ENCODE measurements at regions not wholly inside any gene's neighbourhood (a gene's known extent, or its start where the extent isn't known, plus 50 kb on each side); places are given as distances from the start of the nearest gene placed in this dataset.

DNA sequence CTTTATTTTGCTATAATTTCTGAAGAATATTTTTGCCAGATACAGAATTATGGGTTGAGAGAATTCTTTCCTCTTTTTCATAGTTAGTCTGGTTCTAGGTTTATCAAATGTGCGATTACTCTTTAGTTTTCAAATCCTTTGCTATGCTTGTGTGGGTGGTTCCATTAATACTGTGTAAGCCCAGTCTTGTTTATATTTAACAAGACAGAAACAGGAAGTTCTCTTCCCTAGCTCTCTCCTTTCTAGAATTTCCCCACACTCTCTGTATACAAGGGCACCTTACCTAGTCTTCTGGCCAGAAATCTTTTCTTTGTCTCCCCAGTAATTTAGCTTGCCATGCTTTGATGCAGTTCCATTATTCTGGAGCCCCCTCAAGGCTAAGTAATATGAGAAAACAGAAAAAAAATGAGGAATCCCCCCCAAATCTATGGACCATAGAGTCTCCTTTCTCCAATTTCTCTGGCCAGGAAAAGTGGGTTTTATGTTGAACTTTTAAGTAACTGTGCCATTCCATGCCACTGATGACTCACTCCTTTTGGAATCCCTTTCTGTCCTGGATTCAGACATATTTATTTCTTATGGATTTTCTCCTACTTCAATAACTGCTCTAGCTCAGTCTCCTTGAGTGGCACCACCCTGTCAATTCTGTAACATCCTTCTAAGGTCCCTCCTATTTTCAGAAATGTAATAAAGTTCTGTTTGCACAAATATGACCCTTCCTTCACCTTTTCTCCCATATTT lies 1714.1 kb downstream of the EFNA5 start:
- H3K9ac ChIP-seq (ENCODE audit: low read depth, low read length): no peak overlapping the region
- H3K9me3 ChIP-seq (ENCODE audit: insufficient read depth, low read depth, low read length): no peaks in the 10 kb centered on the region
- no CpG with 5 or more reads among the region's 1 CpG for WGBS
- H3K4me1 ChIP-seq (ENCODE audit: insufficient read depth, low read length): no peaks in the 10 kb centered on the region
- H3K4me3 ChIP-seq (ENCODE audit: low read length): no peak overlapping the region
- no peaks in the 10 kb centered on the region for H3K27me3 ChIP-seq (ENCODE audit: insufficient read depth, low read length)
- H3K36me3 ChIP-seq (ENCODE audit: insufficient read depth, low read length): no peaks in the 10 kb centered on the region
- H3K27ac ChIP-seq (ENCODE audit: low read depth, low read length): no peak overlapping the region

GRCh38 chr5:105954341-105954740 lies 1716.4 kb downstream of the EFNA5 start:
- no peaks in the 10 kb centered on the region for H3K4me1 ChIP-seq (ENCODE audit: insufficient read depth, low read length)
- H3K4me3 ChIP-seq (ENCODE audit: low read length): no peak overlapping the region
- H3K27me3 ChIP-seq (ENCODE audit: insufficient read depth, low read length): no peaks in the 10 kb centered on the region
- no peak overlapping the region for H3K9ac ChIP-seq (ENCODE audit: low read depth, low read length)
- no peak overlapping the region for H3K27ac ChIP-seq (ENCODE audit: low read depth, low read length)
- no peaks in the 10 kb centered on the region for H3K36me3 ChIP-seq (ENCODE audit: insufficient read depth, low read length)
- 100% methylated on average over 2 of the region's 3 CpGs for WGBS
- H3K9me3 ChIP-seq (ENCODE audit: insufficient read depth, low read depth, low read length): no peaks in the 10 kb centered on the region

DNA sequence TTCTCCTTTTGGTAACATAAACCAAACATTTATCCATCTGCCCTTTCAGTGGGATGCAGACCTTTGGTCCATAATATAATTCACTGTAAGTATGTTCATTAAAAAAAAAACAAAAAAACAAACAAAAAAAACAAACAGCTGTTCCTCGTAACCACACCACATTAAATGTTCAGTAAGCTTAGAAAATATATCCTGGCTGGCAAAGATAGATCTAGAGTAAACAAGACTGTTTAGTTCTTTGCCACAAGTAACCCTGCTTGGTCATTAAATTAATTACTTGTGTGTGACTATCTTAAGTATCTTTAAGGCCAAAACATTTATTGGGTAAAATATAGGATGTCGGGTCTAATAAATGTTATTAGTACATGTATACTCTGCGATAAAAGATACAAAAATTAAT lies 1717.1 kb downstream of the EFNA5 start:
- H3K27me3 ChIP-seq (ENCODE audit: insufficient read depth, low read length): no peaks in the 10 kb centered on the region
- no peak overlapping the region for H3K4me3 ChIP-seq (ENCODE audit: low read length)
- H3K9ac ChIP-seq (ENCODE audit: low read depth, low read length): no peak overlapping the region
- H3K36me3 ChIP-seq (ENCODE audit: insufficient read depth, low read length): no peaks in the 10 kb centered on the region
- 100% methylated on average over 1 of the region's 3 CpGs for WGBS
- no peaks in the 10 kb centered on the region for H3K4me1 ChIP-seq (ENCODE audit: insufficient read depth, low read length)
- H3K9me3 ChIP-seq (ENCODE audit: insufficient read depth, low read depth, low read length): no peaks in the 10 kb centered on the region
- no peak overlapping the region for H3K27ac ChIP-seq (ENCODE audit: low read depth, low read length)

DNA sequence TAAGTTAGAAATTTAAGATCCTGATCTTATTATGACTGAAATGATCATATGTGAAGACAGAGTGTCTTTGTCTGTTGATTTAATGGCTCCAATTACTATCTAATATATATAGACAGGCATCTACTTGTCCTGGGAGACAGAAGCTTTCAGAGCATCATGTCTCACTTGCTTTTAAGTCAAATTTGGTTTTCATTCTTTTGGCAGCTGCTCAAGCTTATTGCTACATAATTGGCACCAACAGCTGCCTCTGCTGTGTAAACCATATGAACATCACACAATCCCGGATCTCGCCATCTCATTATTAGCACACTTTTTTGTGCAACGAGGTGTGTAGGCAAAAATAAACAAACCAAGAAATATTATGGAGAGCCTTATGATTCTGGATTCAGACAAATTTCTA lies 1717.9 kb downstream of the EFNA5 start:
- Histone ChIP-seq H3K27ac (ENCODE audit: low read depth, low read length) (no peak overlapping the region), H3K36me3 (ENCODE audit: insufficient read depth, low read length) (no peaks in the 10 kb centered on the region), H3K9me3 (ENCODE audit: insufficient read depth, low read depth, low read length) (no peaks in the 10 kb centered on the region), H3K27me3 (ENCODE audit: insufficient read depth, low read length) (no peaks in the 10 kb centered on the region), H3K4me1 (ENCODE audit: insufficient read depth, low read length) (no peaks in the 10 kb centered on the region), H3K4me3 (ENCODE audit: low read length) (no peak overlapping the region), H3K9ac (ENCODE audit: low read depth, low read length) (no peak overlapping the region)
- 97% methylated on average over 3 of the region's 3 CpGs for WGBS

DNA sequence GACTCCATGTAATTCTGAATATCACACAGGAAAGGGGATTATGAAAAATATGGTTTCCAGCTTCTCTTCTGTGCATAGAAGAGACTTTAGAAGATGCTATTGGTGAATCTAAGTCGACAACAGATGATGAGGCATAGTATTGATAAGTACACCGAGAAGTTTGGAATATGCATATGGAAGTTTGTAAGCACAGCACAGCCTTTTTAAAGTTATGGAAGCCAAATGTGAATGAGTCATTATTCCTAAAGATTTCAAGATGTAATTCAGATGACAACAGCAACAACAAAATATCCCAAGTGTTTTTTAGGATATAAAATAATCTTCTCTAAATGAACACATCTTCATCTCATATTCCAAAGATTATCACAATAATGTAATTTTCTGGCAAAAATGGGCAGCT lies 1723.3 kb downstream of the EFNA5 start:
- Histone ChIP-seq H3K36me3 (ENCODE audit: insufficient read depth, low read length) (no peaks in the 10 kb centered on the region), H3K9me3 (ENCODE audit: insufficient read depth, low read depth, low read length) (no peaks in the 10 kb centered on the region), H3K9ac (ENCODE audit: low read depth, low read length) (no peak overlapping the region), H3K4me3 (ENCODE audit: low read length) (no peak overlapping the region), H3K27me3 (ENCODE audit: insufficient read depth, low read length) (no peaks in the 10 kb centered on the region), H3K4me1 (ENCODE audit: insufficient read depth, low read length) (no peaks in the 10 kb centered on the region), H3K27ac (ENCODE audit: low read depth, low read length) (no peak overlapping the region)
- WGBS: 95% methylated on average over 2 of the region's 2 CpGs

DNA sequence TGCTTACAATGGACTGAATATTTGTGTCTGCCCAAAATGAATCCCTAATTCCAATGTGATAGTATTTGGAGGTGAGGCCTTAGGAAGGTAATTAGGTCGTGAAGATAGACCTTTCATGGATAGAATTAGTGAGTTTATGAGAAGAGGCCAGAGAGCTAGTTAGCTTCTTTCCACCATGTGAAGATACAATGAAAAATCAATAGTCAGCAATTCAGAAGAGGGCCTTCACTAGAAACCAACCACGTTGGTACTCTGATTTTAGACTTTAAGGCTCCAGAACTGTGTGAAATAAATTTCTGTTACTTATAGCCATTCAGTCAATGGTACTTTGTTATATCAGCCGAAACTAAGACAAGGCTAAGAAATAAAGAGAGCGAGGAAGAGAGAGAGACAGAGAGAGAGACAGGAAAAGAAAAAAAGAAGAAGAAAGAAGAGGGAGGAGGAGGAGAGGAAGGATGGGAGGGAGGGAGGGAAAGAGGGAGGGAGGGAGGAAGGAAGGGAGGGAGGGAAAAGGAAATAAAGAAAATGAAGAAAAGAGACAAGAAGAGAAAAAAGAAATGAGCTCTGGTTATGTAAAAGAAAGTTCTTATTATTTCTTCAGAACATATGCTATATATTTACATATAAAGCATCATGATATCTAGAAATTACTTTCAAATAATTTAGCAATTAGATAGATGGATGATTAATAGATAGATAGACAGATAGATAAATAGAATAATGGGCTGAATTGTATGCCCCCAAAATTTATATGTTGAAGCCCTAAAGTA lies 1725.3 kb downstream of the EFNA5 start:
- Histone ChIP-seq H3K27ac (ENCODE audit: low read depth, low read length) (no peak overlapping the region), H3K36me3 (ENCODE audit: insufficient read depth, low read length) (no peaks in the 10 kb centered on the region), H3K27me3 (ENCODE audit: insufficient read depth, low read length) (no peaks in the 10 kb centered on the region), H3K9me3 (ENCODE audit: insufficient read depth, low read depth, low read length) (no peaks in the 10 kb centered on the region), H3K9ac (ENCODE audit: low read depth, low read length) (no peak overlapping the region), H3K4me1 (ENCODE audit: insufficient read depth, low read length) (peaks cover 8% of the 10 kb centered on the region), H3K4me3 (ENCODE audit: low read length) (no peak overlapping the region)
- 98% methylated on average over 4 of the region's 4 CpGs for WGBS

DNA sequence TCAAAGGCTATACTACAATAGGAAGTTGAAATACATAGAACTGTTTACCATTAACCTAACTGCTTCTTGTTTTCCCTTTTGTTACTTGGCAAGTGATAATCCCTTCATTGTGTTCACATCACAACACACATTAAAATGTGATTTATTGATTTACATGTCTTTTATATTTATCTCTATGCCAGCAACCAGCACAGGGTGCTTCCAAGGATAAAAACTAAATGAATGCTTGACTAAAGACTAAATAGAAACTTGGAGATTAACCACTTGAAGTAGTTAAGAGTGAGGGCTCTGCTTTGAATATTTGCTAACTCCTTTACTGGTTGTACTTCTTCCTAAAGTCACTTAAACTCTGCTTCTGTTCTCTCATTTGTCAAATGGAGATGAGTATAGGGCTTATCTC lies 1730.6 kb downstream of the EFNA5 start:
- no peaks in the 10 kb centered on the region for H3K27me3 ChIP-seq (ENCODE audit: insufficient read depth, low read length)

GRCh38 chr5:105934171-105934570 lies 1736.6 kb downstream of the EFNA5 start:
- peaks cover 9% of the 10 kb centered on the region; the same call in 1 of the 2 replicates for H3K9me3 ChIP-seq (ENCODE audit: insufficient read depth, low read depth, low read length)
- H3K36me3 ChIP-seq (ENCODE audit: insufficient read depth, low read length): no peaks in the 10 kb centered on the region
- no peak overlapping the region for H3K9ac ChIP-seq (ENCODE audit: low read depth, low read length)
- no peak overlapping the region for H3K4me3 ChIP-seq (ENCODE audit: low read length)
- H3K4me1 ChIP-seq (ENCODE audit: insufficient read depth, low read length): no peaks in the 10 kb centered on the region
- no peak overlapping the region for H3K27ac ChIP-seq (ENCODE audit: low read depth, low read length)
- no peaks in the 10 kb centered on the region for H3K27me3 ChIP-seq (ENCODE audit: insufficient read depth, low read length)

More for the DNA sequence above, 1730.6 kb downstream of the EFNA5 start:
- Histone ChIP-seq H3K4me3 (ENCODE audit: low read length) (no peak overlapping the region), H3K36me3 (ENCODE audit: insufficient read depth, low read length) (no peaks in the 10 kb centered on the region), H3K9me3 (ENCODE audit: insufficient read depth, low read depth, low read length) (peaks cover 9% of the 10 kb centered on the region; the same call in 1 of the 2 replicates), H3K4me1 (ENCODE audit: insufficient read depth, low read length) (peaks cover 8% of the 10 kb centered on the region), H3K9ac (ENCODE audit: low read depth, low read length) (no peak overlapping the region), H3K27ac (ENCODE audit: low read depth, low read length) (peak overlapping the region; percentile 8; the same call in 1 of the 2 replicates)

GRCh38 chr5:105931881-105932421 lies 1738.8 kb downstream of the EFNA5 start:
- no peaks in the 10 kb centered on the region for H3K9me3 ChIP-seq (ENCODE audit: insufficient read depth, low read depth, low read length)
- no peak overlapping the region for H3K27ac ChIP-seq (ENCODE audit: low read depth, low read length)
- H3K27me3 ChIP-seq (ENCODE audit: insufficient read depth, low read length): no peaks in the 10 kb centered on the region
- H3K9ac ChIP-seq (ENCODE audit: low read depth, low read length): no peak overlapping the region
- H3K4me1 ChIP-seq (ENCODE audit: insufficient read depth, low read length): no peaks in the 10 kb centered on the region
- 80% methylated on average over 1 of the region's 2 CpGs for WGBS
- H3K36me3 ChIP-seq (ENCODE audit: insufficient read depth, low read length): no peaks in the 10 kb centered on the region
- no peak overlapping the region for H3K4me3 ChIP-seq (ENCODE audit: low read length)

GRCh38 chr5:105929858-105930257 lies 1740.9 kb downstream of the EFNA5 start:
- no peaks in the 10 kb centered on the region for H3K4me1 ChIP-seq (ENCODE audit: insufficient read depth, low read length)
- 100% methylated on average over 1 of the region's 1 CpG for WGBS
- H3K36me3 ChIP-seq (ENCODE audit: insufficient read depth, low read length): no peaks in the 10 kb centered on the region
- H3K9ac ChIP-seq (ENCODE audit: low read depth, low read length): no peak overlapping the region
- no peaks in the 10 kb centered on the region for H3K27me3 ChIP-seq (ENCODE audit: insufficient read depth, low read length)
- no peak overlapping the region for H3K4me3 ChIP-seq (ENCODE audit: low read length)
- no peak overlapping the region for H3K27ac ChIP-seq (ENCODE audit: low read depth, low read length)
- H3K9me3 ChIP-seq (ENCODE audit: insufficient read depth, low read depth, low read length): no peaks in the 10 kb centered on the region

GRCh38 chr5:105924366-105924765 lies 1746.4 kb downstream of the EFNA5 start:
- no peak overlapping the region for H3K9ac ChIP-seq (ENCODE audit: low read depth, low read length)
- no peaks in the 10 kb centered on the region for H3K9me3 ChIP-seq (ENCODE audit: insufficient read depth, low read depth, low read length)
- H3K27me3 ChIP-seq (ENCODE audit: insufficient read depth, low read length): no peaks in the 10 kb centered on the region
- WGBS: 100% methylated on average over 2 of the region's 2 CpGs
- H3K36me3 ChIP-seq (ENCODE audit: insufficient read depth, low read length): no peaks in the 10 kb centered on the region
- H3K4me1 ChIP-seq (ENCODE audit: insufficient read depth, low read length): 0 out of 2 replicates have a peak, but pooled peaks cover 4% of the 10 kb centered on the region
- H3K27ac ChIP-seq (ENCODE audit: low read depth, low read length): no peak overlapping the region
- no peak overlapping the region for H3K4me3 ChIP-seq (ENCODE audit: low read length)

Data from HUES64 (cell line).